Body of pancreas (tissue), 4 donors: ENCODE measurements at regions not wholly inside any gene's neighbourhood (a gene's known extent, or its start where the extent isn't known, plus 50 kb on each side); places are given as distances from the start of the nearest gene placed in this dataset.

Experiments used
- ATAC-seq: fragments of 150-250 bp; one replicate; pipeline ENCODE4 v1.9.1; 2016
- DNase-seq, 4 donors: peaks; one replicate each; pipeline ENCODE4 v3.0.0-alpha.2; 2019
- H3K27ac ChIP-seq, 4 donors: fragments of 200-600 bp; sonication (generic); 1 replicate in 3 of 4; 2 replicates in 1 of 4; pipeline versions ENCODE4 v1.5.1 to v1.6.1; 2016 to 2019; ENCODE audit warnings: mild to moderate bottlenecking in 1 of 4, mixed read lengths in 1 of 4, moderate library complexity in 1 of 4
- H3K27me3 ChIP-seq, 2 donors: fragments of 200-600 bp; sonication (generic); one replicate each; pipeline ENCODE4 v1.6.0; 2016; ENCODE audit warnings: mild to moderate bottlenecking in 1 of 2
- H3K36me3 ChIP-seq, 2 donors: fragments of 200-600 bp; sonication (generic); replicated peaks in 1 of 2; 2 replicates each; pipeline ENCODE4 v1.5.1; 2016; ENCODE audit warnings: low read depth in 2 of 2; ENCODE audit not compliant: insufficient read depth in 1 of 2
- H3K4me1 ChIP-seq: fragments of 200-600 bp; sonication (generic); one replicate; pipeline ENCODE4 v1.6.0; 2016
- H3K4me3 ChIP-seq, 2 donors: fragments of 200-600 bp; sonication (generic); 1 replicate in 1 of 2; 2 replicates in 1 of 2; pipeline ENCODE4 v1.5.1; 2016 to 2019
- H3K9me3 ChIP-seq, 3 donors: fragments of 200-600 bp; sonication (generic); 1 replicate in 2 of 3; 2 replicates in 1 of 3; pipeline ENCODE4 v1.5.1; 2016
- CTCF ChIP-seq, 7 experiments: fragments of 450-650 bp in 4 of 7; fragments of 200-600 bp in 3 of 7; sonication (generic) in 3 of 7; IDR thresholded peaks; one replicate each; pipeline ENCODE4 v1.5.1; 2016 to 2019; ENCODE audit warnings: antibody characterized with exemption in 7 of 7
- POLR2A ChIP-seq, 3 donors: fragments of 450-650 bp; IDR thresholded peaks; one replicate each; pipeline ENCODE4 v1.6.1; 2016; ENCODE audit warnings: antibody characterized with exemption in 3 of 3, mild to moderate bottlenecking in 2 of 3
- WGBS, 2 donors: methylation state at CpG; one replicate each; pipeline ENCODE4 v1.1.5; 2017; 5-methylcytosine and 5-hydroxymethylcytosine counted together
- intact Hi-C: fragments of 100-400 bp; cut with DNase I; formaldehyde crosslinking; loops from one replicate; pipeline ENCODE4 v1.15.1; 2023

DNA sequence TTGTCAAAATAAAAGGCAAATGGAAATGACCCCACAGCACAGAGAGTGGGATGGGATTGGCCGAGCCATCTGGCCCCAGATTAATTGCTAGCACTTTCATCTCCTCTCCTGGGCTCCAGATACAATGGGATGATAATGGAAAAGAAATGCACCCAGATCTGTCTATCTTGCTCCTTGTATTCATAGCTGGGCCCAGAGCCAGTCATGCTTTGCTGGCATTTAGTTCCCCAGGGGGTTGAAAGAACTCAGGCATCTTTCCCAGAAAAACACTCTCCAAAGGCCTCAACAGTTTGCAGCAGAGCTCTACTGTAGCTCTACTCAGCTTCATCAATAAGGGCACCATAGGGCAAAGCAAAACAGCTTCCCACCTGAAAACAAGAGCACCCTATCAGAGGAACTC is 116.0 kb upstream of the FOXA2 start:
- Histone ChIP-seq H3K4me1 (no peaks in the 10 kb centered on the region), H3K36me3 (no peaks in the 10 kb centered on the region), H3K27me3 (no peaks in the 10 kb centered on the region), H3K9me3 (no peaks in the 10 kb centered on the region), H3K27ac (no peak overlapping the region), H3K4me3 (no peak overlapping the region)
- no peak for ATAC-seq
- 23 to 56% methylated on average over 1 of the region's 1 CpG for WGBS, 2 donors
- intact Hi-C loops, result no loop called here
- DNase-seq, result peak in 1 of 4 donors; percentile 17
- TF ChIP-seq POLR2A (IDR thresholded peaks at IDR 0.05) (no peak), CTCF (IDR thresholded peaks at IDR 0.05) (no peak)

- Histone ChIP-seq H3K4me1 (no peaks in the 10 kb centered on the region), H3K27me3 (no peaks in the 10 kb centered on the region), H3K36me3 (no peaks in the 10 kb centered on the region), H3K4me3 (no peak overlapping the region), H3K27ac (no peak overlapping the region), H3K9me3 (no peaks in the 10 kb centered on the region)
- 50 to 53% methylated on average over 1 of the region's 1 CpG for WGBS, 2 donors
- no peak for ATAC-seq
- no peak for DNase-seq
- intact Hi-C loops, result no loop called here
- TF ChIP-seq POLR2A (IDR thresholded peaks at IDR 0.05) (no peak), CTCF (IDR thresholded peaks at IDR 0.05) (no peak)
Measured at GRCh38 chr20:22701679-22702308, 117.4 kb upstream of the FOXA2 start.

DNA sequence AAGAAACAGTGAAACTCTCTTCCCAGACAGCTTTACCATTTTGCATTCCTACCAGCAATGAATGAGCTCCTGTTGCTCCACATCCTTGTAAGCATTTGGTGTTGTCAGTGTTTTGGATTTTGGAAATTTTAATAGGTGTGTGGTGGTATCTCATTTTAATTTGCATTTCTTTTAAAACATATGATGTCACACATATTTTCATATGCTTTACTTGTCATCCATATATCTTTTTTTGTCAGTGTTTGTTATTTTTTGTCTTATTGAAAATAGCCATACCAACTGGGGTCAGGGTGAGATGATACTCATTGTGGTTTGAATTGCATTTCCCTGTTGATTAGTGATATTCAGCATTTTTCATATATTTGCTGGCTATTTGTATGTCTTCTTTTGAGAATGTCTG is 119.5 kb upstream of the FOXA2 start:
- no peak overlapping the region for H3K4me3 ChIP-seq
- DNase-seq, result no peak
- no peaks in the 10 kb centered on the region for H3K27me3 ChIP-seq
- no peak for TF ChIP-seq CTCF (IDR thresholded peaks at IDR 0.05)
- TF ChIP-seq POLR2A (IDR thresholded peaks at IDR 0.05), result no peak
- no peak overlapping the region for H3K27ac ChIP-seq
- H3K4me1 ChIP-seq, result no peaks in the 10 kb centered on the region
- no peak for ATAC-seq
- H3K36me3 ChIP-seq, result no peaks in the 10 kb centered on the region
- H3K9me3 ChIP-seq, result no peaks in the 10 kb centered on the region
- intact Hi-C loops, result no loop called here

DNA sequence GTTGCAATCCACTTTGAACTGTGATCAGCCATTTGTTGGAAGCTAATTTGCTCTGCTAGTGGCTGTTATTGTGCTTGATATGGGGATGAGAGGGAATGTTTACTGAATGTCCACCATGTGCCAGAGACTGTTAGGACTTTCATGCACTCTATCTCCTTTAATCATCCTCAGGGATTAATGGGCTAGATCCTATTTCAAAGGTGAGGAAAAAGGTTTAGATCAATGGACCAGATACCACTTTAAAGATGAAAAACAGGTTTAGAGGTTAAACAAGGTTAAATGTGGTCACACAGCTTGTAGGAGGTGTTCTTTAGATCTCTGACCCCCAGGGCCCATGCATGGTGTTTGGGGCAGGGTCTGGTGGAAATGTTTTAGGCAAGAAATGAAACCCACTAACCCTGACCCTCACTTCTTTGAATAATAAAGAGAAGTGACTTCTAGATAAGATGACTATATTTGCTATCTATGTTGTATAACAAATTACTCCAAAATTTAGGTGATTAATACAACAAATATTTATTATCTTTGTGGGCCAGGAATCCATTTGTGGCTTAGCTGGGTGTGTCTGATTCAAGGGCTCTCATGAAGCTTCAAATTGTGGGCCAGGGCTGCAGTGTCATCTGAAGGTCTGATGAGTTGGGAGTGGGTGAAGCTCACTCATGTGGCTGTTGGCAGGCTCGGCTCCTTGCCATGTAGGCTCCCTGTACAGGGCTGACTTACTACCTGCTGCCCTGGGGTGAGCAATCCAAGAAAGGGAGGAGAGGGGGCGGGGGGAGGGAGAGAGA is 127.8 kb upstream of the FOXA2 start:
- no peak for ATAC-seq
- Histone ChIP-seq H3K4me1 (no peaks in the 10 kb centered on the region), H3K27ac (no peak overlapping the region), H3K27me3 (no peaks in the 10 kb centered on the region), H3K4me3 (no peak overlapping the region), H3K36me3 (no peaks in the 10 kb centered on the region), H3K9me3 (no peaks in the 10 kb centered on the region)
- intact Hi-C loops, result no loop called here
- no peak for DNase-seq
- TF ChIP-seq POLR2A (IDR thresholded peaks at IDR 0.05) (no peak), CTCF (IDR thresholded peaks at IDR 0.05) (no peak)
- WGBS, 2 donors, result 56 to 62% methylated on average over 1 to 2 of the region's 2 CpGs
